Endodermal cell (in vitro differentiated cells): ENCODE measurements at regions not wholly inside any gene's neighbourhood (a gene's known extent, or its start where the extent isn't known, plus 50 kb on each side); places are given as distances from the start of the nearest gene placed in this dataset.

ENCODE experiments used
- DNase-seq: peaks from one replicate; pipeline ENCODE4 v3.0.0-alpha.2; 2017
- H3K27ac ChIP-seq: 2 replicates; pipeline ENCODE4 v1.5.1; 2013; ENCODE audit warnings: mild to moderate bottlenecking, low read depth, low read length, moderate library complexity
- H3K27me3 ChIP-seq: 2 replicates; pipeline ENCODE4 v1.6.1; 2013; ENCODE audit warnings: mild to moderate bottlenecking, low read length, moderate library complexity; ENCODE audit not compliant: insufficient read depth, control insufficient read depth, poor library complexity, severe bottlenecking
- H3K36me3 ChIP-seq: 2 replicates; pipeline ENCODE4 v1.7.0; 2013; ENCODE audit warnings: mild to moderate bottlenecking, low read length, moderate library complexity; ENCODE audit not compliant: control insufficient read depth, insufficient read depth
- H3K4me1 ChIP-seq: one replicate; pipeline ENCODE4 v1.7.0; 2013; ENCODE audit warnings: low read length; ENCODE audit not compliant: control insufficient read depth, insufficient read depth
- H3K4me3 ChIP-seq: 2 replicates; pipeline ENCODE4 v1.5.1; 2013; ENCODE audit warnings: mild to moderate bottlenecking, low read length, moderate library complexity
- H3K9ac ChIP-seq: 2 replicates; pipeline ENCODE4 v1.6.1; 2013; ENCODE audit warnings: mild to moderate bottlenecking, low read length, moderate library complexity; ENCODE audit not compliant: poor library complexity, severe bottlenecking; ENCODE audit errors: extremely low read depth
- H3K9me3 ChIP-seq: 2 replicates; pipeline ENCODE4 v1.6.1; 2013; ENCODE audit warnings: mild to moderate bottlenecking, low read length, moderate library complexity; ENCODE audit not compliant: control insufficient read depth
- H3K27ac Mint-ChIP-seq: 2 replicates; pipeline ENCODE4 v1.8.0; 2020; ENCODE audit warnings: mixed read lengths
- H3K27me3 Mint-ChIP-seq: 2 replicates; pipeline ENCODE4 v1.8.0; 2021; ENCODE audit warnings: mild to moderate bottlenecking, mixed read lengths; ENCODE audit not compliant: insufficient read depth
- H3K36me3 Mint-ChIP-seq: 2 replicates; pipeline ENCODE4 v1.8.0; 2020; ENCODE audit warnings: low read depth, mixed read lengths
- H3K4me1 Mint-ChIP-seq: 2 replicates; pipeline ENCODE4 v1.8.0; 2020; ENCODE audit warnings: mixed read lengths
- H3K4me3 Mint-ChIP-seq: 2 replicates; pipeline ENCODE4 v1.8.0; 2020; ENCODE audit warnings: mild to moderate bottlenecking, moderate library complexity, mixed read lengths
- H3K9me3 Mint-ChIP-seq: 2 replicates; pipeline ENCODE4 v1.8.0; 2020; ENCODE audit warnings: mild to moderate bottlenecking, mixed read lengths
- CTCF ChIP-seq: fragments of 200-600 bp; sonication (generic); conservative IDR thresholded peaks from 2 replicates; pipeline ENCODE4 v1.5.0; 2021; ENCODE audit warnings: antibody characterized with exemption, mild to moderate bottlenecking
- WGBS, 2 experiments: methylation state at CpG; one replicate each; pipeline versions ENCODE4 v1.1.5 to v1.1.7; 2013; ENCODE audit warnings: missing lambda C conversion rate in 2 of 2, mixed read lengths in 1 of 2; ENCODE audit not compliant: insufficient coverage in 1 of 2, insufficient read length in 1 of 2; 5-methylcytosine and 5-hydroxymethylcytosine counted together

- H3K27me3 ChIP-seq = no peaks in the 10 kb centered on the region
- no peaks in the 10 kb centered on the region for H3K4me1 ChIP-seq
- H3K9me3 ChIP-seq = no peaks in the 10 kb centered on the region
- H3K27ac Mint-ChIP-seq = no peak overlapping the region
- no peak for DNase-seq
- no peak for TF ChIP-seq CTCF
- H3K36me3 Mint-ChIP-seq = no peaks in the 10 kb centered on the region
- H3K27ac ChIP-seq = no peak overlapping the region
- H3K27me3 Mint-ChIP-seq = no peaks in the 10 kb centered on the region
- 60 to 74% methylated on average over 2 to 4 of the region's 4 CpGs for WGBS, 2 experiments
- H3K4me3 ChIP-seq = no peak overlapping the region
- no peak overlapping the region for H3K4me3 Mint-ChIP-seq
- no peaks in the 10 kb centered on the region for H3K4me1 Mint-ChIP-seq
- no peaks in the 10 kb centered on the region for H3K36me3 ChIP-seq
- H3K9me3 Mint-ChIP-seq = no peaks in the 10 kb centered on the region
- H3K9ac ChIP-seq = no peak overlapping the region
These were observed 190.1 kb downstream of the ZNF330 start for GRCh38 chr4:141410839-141411238.

- H3K27ac Mint-ChIP-seq = no peak overlapping the region
- Histone ChIP-seq H3K27me3 (no peaks in the 10 kb centered on the region), H3K27ac (no peak overlapping the region), H3K4me3 (no peak overlapping the region), H3K9ac (no peak overlapping the region), H3K36me3 (no peaks in the 10 kb centered on the region), H3K9me3 (no peaks in the 10 kb centered on the region), H3K4me1 (no peaks in the 10 kb centered on the region)
- H3K4me1 Mint-ChIP-seq = no peaks in the 10 kb centered on the region
- H3K9me3 Mint-ChIP-seq = no peaks in the 10 kb centered on the region
- no peaks in the 10 kb centered on the region for H3K36me3 Mint-ChIP-seq
- TF ChIP-seq CTCF = no peak
- DNase-seq = no peak
- WGBS, 2 experiments = 76 to 88% methylated on average over 1 of the region's 1 CpG
- H3K27me3 Mint-ChIP-seq = no peaks in the 10 kb centered on the region
- H3K4me3 Mint-ChIP-seq = no peak overlapping the region
These were observed 191.2 kb downstream of the ZNF330 start for GRCh38 chr4:141411936-141412335.

GRCh38 chr4:141413366-141413765 lies 192.7 kb downstream of the ZNF330 start:
- WGBS, 2 experiments = 86 to 100% methylated on average over 1 to 2 of the region's 2 CpGs
- no peaks in the 10 kb centered on the region for H3K4me1 ChIP-seq
- no peak overlapping the region for H3K4me3 ChIP-seq
- H3K4me3 Mint-ChIP-seq = no peak overlapping the region
- DNase-seq = no peak
- no peaks in the 10 kb centered on the region for H3K9me3 ChIP-seq
- H3K27ac Mint-ChIP-seq = no peak overlapping the region
- no peak overlapping the region for H3K27ac ChIP-seq
- H3K4me1 Mint-ChIP-seq = no peaks in the 10 kb centered on the region
- H3K27me3 Mint-ChIP-seq = no peaks in the 10 kb centered on the region
- no peaks in the 10 kb centered on the region for H3K27me3 ChIP-seq
- no peak overlapping the region for H3K9ac ChIP-seq
- H3K9me3 Mint-ChIP-seq = no peaks in the 10 kb centered on the region
- H3K36me3 ChIP-seq = no peaks in the 10 kb centered on the region
- no peaks in the 10 kb centered on the region for H3K36me3 Mint-ChIP-seq
- TF ChIP-seq CTCF = no peak
